ENCODE measurements at regions not wholly inside any gene's neighbourhood (a gene's known extent, or its start where the extent isn't known, plus 50 kb on each side); places are given as distances from the start of the nearest gene placed in this dataset.

GRCh38 chr20:57998276-57998675 lies 230.2 kb downstream of the ANKRD60 start:
- Histone ChIP-seq H4K20me1 (ENCODE audit: insufficient read depth, low read length) (no peaks in the 10 kb centered on the region), H2AFZ (ENCODE audit: low read length) (no peak overlapping the region), H3K27me3 (ENCODE audit: insufficient read depth, low read length) (no peaks in the 10 kb centered on the region; the same call in 1 of the 2 replicates), H3K4me2 (ENCODE audit: low read length) (no peak overlapping the region), H3K79me2 (ENCODE audit: insufficient read depth, low read length) (no peaks in the 10 kb centered on the region), H3K4me1 (ENCODE audit: insufficient read depth, low read length, severe bottlenecking) (no peaks in the 10 kb centered on the region), H3K9me3 (ENCODE audit: low read length) (no peaks in the 10 kb centered on the region), H3K4me3 (ENCODE audit: low read depth, low read length, poor library complexity, severe bottlenecking) (no peak overlapping the region), H3K9ac (ENCODE audit: low read length) (no peak overlapping the region), H3K27ac (ENCODE audit: low read depth, low read length, poor library complexity, severe bottlenecking) (no peak overlapping the region), H3K36me3 (ENCODE audit: insufficient read depth, low read length) (no peaks in the 10 kb centered on the region), H3K9me2 (ENCODE audit: low read depth, low read length) (no peaks in the 10 kb centered on the region), H3F3A (ENCODE audit: insufficient read depth, low read length) (no peaks in the 10 kb centered on the region)
- TF ChIP-seq, protein P1, sequence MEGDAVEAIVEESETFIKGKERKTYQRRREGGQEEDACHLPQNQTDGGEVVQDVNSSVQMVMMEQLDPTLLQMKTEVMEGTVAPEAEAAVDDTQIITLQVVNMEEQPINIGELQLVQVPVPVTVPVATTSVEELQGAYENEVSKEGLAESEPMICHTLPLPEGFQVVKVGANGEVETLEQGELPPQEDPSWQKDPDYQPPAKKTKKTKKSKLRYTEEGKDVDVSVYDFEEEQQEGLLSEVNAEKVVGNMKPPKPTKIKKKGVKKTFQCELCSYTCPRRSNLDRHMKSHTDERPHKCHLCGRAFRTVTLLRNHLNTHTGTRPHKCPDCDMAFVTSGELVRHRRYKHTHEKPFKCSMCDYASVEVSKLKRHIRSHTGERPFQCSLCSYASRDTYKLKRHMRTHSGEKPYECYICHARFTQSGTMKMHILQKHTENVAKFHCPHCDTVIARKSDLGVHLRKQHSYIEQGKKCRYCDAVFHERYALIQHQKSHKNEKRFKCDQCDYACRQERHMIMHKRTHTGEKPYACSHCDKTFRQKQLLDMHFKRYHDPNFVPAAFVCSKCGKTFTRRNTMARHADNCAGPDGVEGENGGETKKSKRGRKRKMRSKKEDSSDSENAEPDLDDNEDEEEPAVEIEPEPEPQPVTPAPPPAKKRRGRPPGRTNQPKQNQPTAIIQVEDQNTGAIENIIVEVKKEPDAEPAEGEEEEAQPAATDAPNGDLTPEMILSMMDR (IDR thresholded peaks at IDR 0.05; ENCODE audit: low read length): no peak
- no peak for TF ChIP-seq EZH2 (IDR thresholded peaks at IDR 0.05; ENCODE audit: borderline replicate concordance, low read length)

GRCh38 chr20:57996936-57997890 lies 231.2 kb downstream of the ANKRD60 start:
- Histone ChIP-seq H3K9ac (ENCODE audit: low read length) (no peak overlapping the region), H4K20me1 (ENCODE audit: insufficient read depth, low read length) (no peaks in the 10 kb centered on the region), H3K27me3 (ENCODE audit: insufficient read depth, low read length) (no peaks in the 10 kb centered on the region; the same call in 1 of the 2 replicates), H3F3A (ENCODE audit: insufficient read depth, low read length) (no peaks in the 10 kb centered on the region), H3K27ac (ENCODE audit: low read depth, low read length, poor library complexity, severe bottlenecking) (no peak overlapping the region), H3K4me3 (ENCODE audit: low read depth, low read length, poor library complexity, severe bottlenecking) (no peak overlapping the region), H3K4me1 (ENCODE audit: insufficient read depth, low read length, severe bottlenecking) (no peaks in the 10 kb centered on the region), H3K4me2 (ENCODE audit: low read length) (no peak overlapping the region), H3K36me3 (ENCODE audit: insufficient read depth, low read length) (no peaks in the 10 kb centered on the region), H3K9me3 (ENCODE audit: low read length) (no peaks in the 10 kb centered on the region), H2AFZ (ENCODE audit: low read length) (no peak overlapping the region), H3K9me2 (ENCODE audit: low read depth, low read length) (no peaks in the 10 kb centered on the region), H3K79me2 (ENCODE audit: insufficient read depth, low read length) (no peaks in the 10 kb centered on the region)
- no peak for TF ChIP-seq EZH2 (IDR thresholded peaks at IDR 0.05; ENCODE audit: borderline replicate concordance, low read length)
- TF ChIP-seq, protein P1 (IDR thresholded peaks at IDR 0.05; ENCODE audit: low read length): no peak

DNA sequence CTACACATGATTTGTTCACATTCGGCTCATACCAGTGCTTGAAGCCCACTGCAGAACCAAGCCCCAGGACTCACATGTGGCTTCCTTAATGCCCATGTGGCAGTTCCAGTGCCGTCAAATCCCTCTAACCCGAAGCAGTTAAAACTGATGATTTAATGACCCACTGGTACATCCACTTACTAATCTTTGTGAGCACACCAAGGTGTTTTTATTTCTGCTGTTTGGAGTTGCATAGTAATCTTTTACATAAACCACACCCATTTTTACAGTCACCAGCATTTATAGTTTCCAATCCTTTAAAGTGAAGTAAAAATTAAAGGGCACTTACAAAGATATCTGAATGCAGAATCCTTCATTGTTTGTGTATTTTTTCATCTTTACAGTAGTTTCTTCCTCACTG lies 232.0 kb downstream of the ANKRD60 start:
- no peaks in the 10 kb centered on the region for H3K9me3 ChIP-seq (ENCODE audit: low read length)
- no peaks in the 10 kb centered on the region for H3K4me1 ChIP-seq (ENCODE audit: insufficient read depth, low read length, severe bottlenecking)
- no peak overlapping the region for H3K4me3 ChIP-seq (ENCODE audit: low read depth, low read length, poor library complexity, severe bottlenecking)
- no peak overlapping the region for H3K4me2 ChIP-seq (ENCODE audit: low read length)
- no peaks in the 10 kb centered on the region for H3K36me3 ChIP-seq (ENCODE audit: insufficient read depth, low read length)
- H3K79me2 ChIP-seq (ENCODE audit: insufficient read depth, low read length): no peaks in the 10 kb centered on the region
- no peaks in the 10 kb centered on the region for H4K20me1 ChIP-seq (ENCODE audit: insufficient read depth, low read length)
- H2AFZ ChIP-seq (ENCODE audit: low read length): no peak overlapping the region
- no peaks in the 10 kb centered on the region for H3F3A ChIP-seq (ENCODE audit: insufficient read depth, low read length)
- H3K9ac ChIP-seq (ENCODE audit: low read length): no peak overlapping the region
- H3K27me3 ChIP-seq (ENCODE audit: insufficient read depth, low read length): no peaks in the 10 kb centered on the region; the same call in 1 of the 2 replicates
- no peaks in the 10 kb centered on the region for H3K9me2 ChIP-seq (ENCODE audit: low read depth, low read length)
- TF ChIP-seq, protein P1 (IDR thresholded peaks at IDR 0.05; ENCODE audit: low read length): no peak
- no peak for TF ChIP-seq EZH2 (IDR thresholded peaks at IDR 0.05; ENCODE audit: borderline replicate concordance, low read length)
- no peak overlapping the region for H3K27ac ChIP-seq (ENCODE audit: low read depth, low read length, poor library complexity, severe bottlenecking)

All from OCI-LY1 (cell line).